ENCODE measurements at regions not wholly inside any gene's neighbourhood (a gene's known extent, or its start where the extent isn't known, plus 50 kb on each side); places are given as distances from the start of the nearest gene placed in this dataset.
"Not testable (repeated sequence)": the region's sequence is repeated elsewhere in the genome, so short reads cannot be mapped to it uniquely, and the experiment has no call there.

DNA sequence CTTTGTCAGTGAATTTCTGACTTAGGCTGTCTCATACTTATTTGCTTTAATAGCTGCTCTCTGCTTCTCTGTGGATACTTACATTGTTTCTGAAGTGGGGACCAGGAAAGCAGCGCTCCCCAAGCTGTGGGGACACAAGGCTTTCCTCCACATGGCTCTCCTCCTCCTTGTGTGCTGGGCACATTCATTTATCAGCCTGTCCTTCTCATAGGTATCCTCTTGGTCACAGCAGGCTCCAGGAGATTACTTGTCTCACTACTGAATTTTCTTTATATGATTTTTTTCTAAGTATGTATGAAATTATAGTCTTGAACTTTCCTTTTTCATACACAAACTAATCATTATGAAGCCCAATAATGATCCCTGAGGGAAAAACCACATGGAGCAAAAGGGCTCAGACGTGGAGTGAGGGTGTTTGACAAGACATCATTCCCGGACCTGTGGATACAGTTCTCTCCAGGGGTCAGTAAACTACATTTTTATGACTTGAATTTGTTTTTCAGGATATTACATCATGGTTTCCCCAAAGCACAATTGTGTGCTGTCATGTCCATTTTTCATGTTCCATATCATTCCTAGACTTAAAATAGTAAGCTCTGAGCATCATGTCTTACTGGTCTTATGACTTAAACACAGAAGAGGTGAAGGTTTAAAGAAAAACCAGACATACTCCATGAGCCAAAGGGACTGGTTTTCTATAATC is 234.5 kb downstream of the PCSK1 start:
- ATAC-seq (ENCODE audit: low FRiP score), result no peak
- no peak for DNase-seq (ENCODE audit: low spot score)
- TF ChIP-seq, protein P1, sequence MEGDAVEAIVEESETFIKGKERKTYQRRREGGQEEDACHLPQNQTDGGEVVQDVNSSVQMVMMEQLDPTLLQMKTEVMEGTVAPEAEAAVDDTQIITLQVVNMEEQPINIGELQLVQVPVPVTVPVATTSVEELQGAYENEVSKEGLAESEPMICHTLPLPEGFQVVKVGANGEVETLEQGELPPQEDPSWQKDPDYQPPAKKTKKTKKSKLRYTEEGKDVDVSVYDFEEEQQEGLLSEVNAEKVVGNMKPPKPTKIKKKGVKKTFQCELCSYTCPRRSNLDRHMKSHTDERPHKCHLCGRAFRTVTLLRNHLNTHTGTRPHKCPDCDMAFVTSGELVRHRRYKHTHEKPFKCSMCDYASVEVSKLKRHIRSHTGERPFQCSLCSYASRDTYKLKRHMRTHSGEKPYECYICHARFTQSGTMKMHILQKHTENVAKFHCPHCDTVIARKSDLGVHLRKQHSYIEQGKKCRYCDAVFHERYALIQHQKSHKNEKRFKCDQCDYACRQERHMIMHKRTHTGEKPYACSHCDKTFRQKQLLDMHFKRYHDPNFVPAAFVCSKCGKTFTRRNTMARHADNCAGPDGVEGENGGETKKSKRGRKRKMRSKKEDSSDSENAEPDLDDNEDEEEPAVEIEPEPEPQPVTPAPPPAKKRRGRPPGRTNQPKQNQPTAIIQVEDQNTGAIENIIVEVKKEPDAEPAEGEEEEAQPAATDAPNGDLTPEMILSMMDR (IDR thresholded peaks at IDR 0.05), result no peak

DNA sequence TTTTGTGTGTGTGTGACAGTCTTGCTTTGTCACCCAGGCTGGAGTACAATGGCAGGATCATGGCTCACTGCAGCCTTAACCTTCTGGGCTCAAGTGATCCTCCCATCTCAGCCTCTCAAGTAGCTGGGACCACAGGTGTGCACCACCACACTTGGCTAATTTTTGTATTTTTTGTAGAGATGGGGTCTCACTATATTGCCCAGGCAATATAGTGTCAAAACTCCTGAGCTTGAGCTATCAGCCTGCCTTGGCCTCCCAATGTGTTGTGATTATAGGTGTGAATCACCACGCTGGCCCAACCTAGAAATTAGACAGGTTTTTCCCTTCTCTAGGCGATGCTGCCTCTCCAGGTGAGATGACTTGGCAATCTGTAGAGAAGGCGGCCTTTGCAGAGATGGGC is 235.3 kb downstream of the PCSK1 start:
- not testable (repeated sequence) for ATAC-seq (ENCODE audit: low FRiP score); DNase-seq (ENCODE audit: low spot score)

DNA sequence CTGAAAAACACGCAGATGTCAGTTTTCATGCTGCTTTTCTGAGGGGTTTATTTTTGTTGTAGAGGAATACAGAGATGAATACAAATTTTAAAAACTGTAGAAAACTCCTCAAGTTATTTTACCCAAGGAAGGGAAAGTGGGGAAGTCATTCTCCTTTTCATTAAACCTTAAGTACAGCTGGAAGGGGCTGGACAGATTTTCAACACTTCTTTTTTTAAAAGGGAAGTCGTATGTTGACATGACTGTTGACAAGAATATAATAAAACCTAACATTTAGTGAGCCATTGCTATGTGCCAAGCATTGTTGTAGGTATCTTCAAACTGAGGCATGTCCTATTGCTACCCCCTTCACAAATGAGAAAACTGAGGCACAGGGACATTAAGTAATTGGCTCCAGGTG is 235.7 kb upstream of the ELL2 start:
- TF ChIP-seq, protein P1 (IDR thresholded peaks at IDR 0.05), result no peak
- DNase-seq (ENCODE audit: low spot score) (no peak), ATAC-seq (ENCODE audit: low FRiP score) (no peak)

DNA sequence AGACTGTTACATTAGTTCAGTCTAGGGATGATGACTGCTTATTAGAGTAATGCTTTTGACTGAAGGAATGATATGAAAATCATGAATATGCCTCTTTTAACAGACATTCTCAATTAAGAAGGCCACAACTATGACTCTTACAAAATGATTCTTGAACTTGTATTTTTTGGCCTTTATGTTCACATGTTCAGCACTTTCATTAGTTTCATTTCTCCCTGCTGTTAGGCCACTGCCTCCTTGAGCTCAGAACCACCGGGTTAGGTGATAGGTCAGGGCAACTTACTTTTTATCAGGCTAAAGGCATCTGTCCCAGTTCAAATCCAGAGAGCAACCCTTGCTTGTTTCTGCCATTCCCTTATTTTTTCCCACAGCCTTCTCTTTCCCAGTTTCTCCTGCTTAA is 235.2 kb upstream of the ELL2 start:
- no peak for ATAC-seq (ENCODE audit: low FRiP score)
- TF ChIP-seq, protein P1 (IDR thresholded peaks at IDR 0.05), result no peak

DNA sequence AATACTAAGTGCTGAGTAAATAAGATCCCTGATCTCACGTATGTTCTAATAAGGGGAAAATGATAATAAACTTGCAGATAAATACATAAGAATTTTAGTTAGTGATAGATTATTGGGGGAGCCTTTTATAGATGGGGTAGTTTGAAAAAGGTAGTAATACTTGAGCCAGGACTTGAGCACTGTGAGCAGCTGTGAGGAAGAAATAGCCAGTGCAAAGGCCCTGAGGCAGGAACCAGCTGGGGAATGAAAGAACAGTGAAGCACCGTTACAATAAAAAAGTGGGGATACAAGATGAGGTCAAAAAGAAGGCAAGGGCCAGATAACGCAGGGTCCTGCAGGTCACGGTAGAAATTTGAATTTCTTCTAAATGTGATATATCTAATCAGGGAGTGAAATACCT is 234.8 kb upstream of the ELL2 start:
- DNase-seq (ENCODE audit: low spot score) (no peak), ATAC-seq (ENCODE audit: low FRiP score) (no peak)
- TF ChIP-seq, protein P1 (IDR thresholded peaks at IDR 0.05), result no peak

More for the DNA sequence above, 235.2 kb upstream of the ELL2 start:
- DNase-seq (ENCODE audit: low spot score), result no peak

DNA sequence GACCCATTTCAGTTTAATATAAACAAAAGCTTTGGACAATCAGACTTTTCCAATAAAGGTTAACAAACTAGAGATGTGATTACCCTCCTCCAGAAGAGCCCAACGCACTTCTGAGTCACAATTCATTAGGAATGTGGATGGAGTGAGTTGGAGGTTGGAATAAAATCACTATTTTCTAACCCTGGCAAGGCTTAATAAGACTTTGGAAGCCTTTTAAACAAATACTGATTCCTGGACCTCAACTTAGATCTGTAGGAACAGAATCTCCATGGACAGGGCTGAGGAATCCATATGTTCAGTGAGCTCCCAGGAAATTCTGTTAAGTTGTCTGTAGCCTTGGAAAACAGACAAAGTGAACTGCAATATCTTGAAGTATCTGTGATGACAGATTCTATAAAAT is 233.5 kb upstream of the ELL2 start:
- TF ChIP-seq, protein P1 (IDR thresholded peaks at IDR 0.05), result no peak
- no peak for ATAC-seq (ENCODE audit: low FRiP score)
- DNase-seq (ENCODE audit: low spot score), result no peak

DNA sequence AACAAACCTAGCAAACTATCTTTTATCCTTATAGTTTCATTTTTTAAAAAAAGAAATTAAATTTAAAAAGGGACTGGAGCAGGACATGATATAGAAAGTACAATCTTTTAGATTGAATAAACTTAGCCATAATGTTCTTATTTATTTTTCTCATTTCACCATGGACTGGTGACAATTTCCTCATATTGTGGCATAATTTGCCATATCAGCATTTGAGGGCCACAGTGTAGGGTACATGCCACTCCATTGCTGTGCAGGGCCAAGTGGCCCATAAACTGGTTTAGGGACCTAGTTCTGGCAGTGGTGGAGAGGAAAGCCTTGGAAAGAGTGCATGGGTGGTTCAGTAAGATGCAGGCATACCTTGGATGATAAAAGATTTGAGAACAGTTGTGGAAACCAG is 232.9 kb upstream of the ELL2 start:
- ATAC-seq (ENCODE audit: low FRiP score) (no peak), DNase-seq (ENCODE audit: low spot score) (no peak)
- TF ChIP-seq, protein P1 (IDR thresholded peaks at IDR 0.05), result no peak
